SK-N-SH (cell line): ENCODE measurements at regions not wholly inside any gene's neighbourhood (a gene's known extent, or its start where the extent isn't known, plus 50 kb on each side); places are given as distances from the start of the nearest gene placed in this dataset.

Experiments
- CTCF ChIA-PET: fragments of 300-600, 350-600 bp; formaldehyde crosslinking; extraction: SDS; loops from one replicate; lab custom pipeline; 2021; lab: Yijun Ruan, JAX
- POLR2A ChIA-PET: fragments of 350-600 bp; sonication (Branson Sonifier 250); formaldehyde crosslinking; extraction: SDS; loops from one replicate; lab custom pipeline; 2020; ENCODE audit warnings: antibody characterized with exemption, inconsistent platforms; lab: Yijun Ruan, JAX
- DNase-seq: peaks from one replicate; pipeline ENCODE4 v3.0.0; 2012
- H2AFZ ChIP-seq: fragments of 200-600 bp; sonication (generic); 2 replicates; pipeline ENCODE4 v1.8.1; 2016; ENCODE audit warnings: antibody characterized with exemption, mild to moderate bottlenecking, low read depth
- H3F3A ChIP-seq: fragments of 200-600 bp; sonication (generic); replicated peaks from 2 replicates; pipeline ENCODE3; 2016; ENCODE audit warnings: antibody characterized with exemption, mild to moderate bottlenecking; ENCODE audit not compliant: insufficient read depth
- H3K27ac ChIP-seq, 2 experiments: fragments of 200-500 bp in 1 of 2; fragments of 200-600 bp in 1 of 2; sonication (Bioruptor generic) in 1 of 2; sonication (generic), shearing (Covaris generic) in 1 of 2; 2 replicates each; pipeline versions ENCODE4 v1.5.1 to v1.6.1; 2014 to 2016; ENCODE audit warnings: low read depth in 2 of 2, inconsistent platforms in 1 of 2, low read length in 1 of 2, mild to moderate bottlenecking in 1 of 2, mixed read lengths in 1 of 2
- H3K27me3 ChIP-seq: fragments of 200-600 bp; sonication (generic), shearing (Covaris generic); 2 replicates; pipeline ENCODE4 v1.6.1; 2016; ENCODE audit warnings: mixed run types; ENCODE audit not compliant: insufficient read depth
- H3K36me3 ChIP-seq, 2 experiments: fragments of 200-500 bp in 1 of 2; fragments of 200-600 bp in 1 of 2; sonication (Bioruptor generic) in 1 of 2; sonication (generic) in 1 of 2; replicated peaks in 1 of 2; 2 replicates each; pipeline versions ENCODE3 to v1.5.1; 2014 to 2016; ENCODE audit warnings: low read length in 1 of 2, mild to moderate bottlenecking in 1 of 2; ENCODE audit not compliant: insufficient read depth in 2 of 2, control insufficient read depth in 1 of 2
- H3K4me1 ChIP-seq, 2 experiments: fragments of 200-500 bp in 1 of 2; fragments of 200-600 bp in 1 of 2; sonication (Bioruptor generic) in 1 of 2; sonication (generic), shearing (Covaris generic) in 1 of 2; 2 replicates each; pipeline versions ENCODE4 v1.5.1 to v1.6.1; 2014 to 2016; ENCODE audit warnings: low read depth in 1 of 2, low read length in 1 of 2, mixed run types in 1 of 2; ENCODE audit not compliant: insufficient read depth in 2 of 2, control insufficient read depth in 1 of 2
- H3K4me2 ChIP-seq: fragments of 200-600 bp; sonication (generic), shearing (Covaris generic); 2 replicates; pipeline ENCODE4 v1.6.1; 2017; ENCODE audit warnings: mixed run types
- H3K4me3 ChIP-seq, 2 experiments: fragments of 200-500 bp in 1 of 2; fragments of 200-600 bp in 1 of 2; sonication (Bioruptor generic) in 1 of 2; sonication (generic), shearing (Covaris generic) in 1 of 2; 2 replicates each; pipeline versions ENCODE4 v1.5.1 to v1.8.1; 2014 to 2016; ENCODE audit warnings: low read depth in 2 of 2, inconsistent platforms in 1 of 2, low read length in 1 of 2, mild to moderate bottlenecking in 1 of 2, mixed read lengths in 1 of 2, moderate library complexity in 1 of 2
- H3K79me2 ChIP-seq: fragments of 200-600 bp; sonication (generic); 2 replicates; pipeline ENCODE4 v1.8.1; 2017; ENCODE audit warnings: mild to moderate bottlenecking; ENCODE audit not compliant: insufficient read depth
- H3K9ac ChIP-seq: fragments of 200-600 bp; sonication (generic); 2 replicates; pipeline ENCODE4 v1.6.1; 2017; ENCODE audit warnings: mixed run types
- H3K9me2 ChIP-seq: fragments of 200-600 bp; sonication (generic); 2 replicates; pipeline ENCODE4 v1.6.1; 2017; ENCODE audit warnings: mixed run types
- H3K9me3 ChIP-seq: fragments of 200-600 bp; sonication (generic); 2 replicates; pipeline ENCODE4 v1.6.1; 2017; ENCODE audit warnings: mixed run types, mild to moderate bottlenecking, moderate library complexity
- H4K20me1 ChIP-seq: fragments of 200-600 bp; sonication (generic); 2 replicates; pipeline ENCODE4 v1.6.1; 2017; ENCODE audit warnings: mild to moderate bottlenecking, mixed run types; ENCODE audit not compliant: insufficient read depth
- CTCF ChIP-seq: fragments of 200-600 bp; sonication (generic); IDR thresholded peaks from 2 replicates; pipeline ENCODE4 v1.6.1; 2017; ENCODE audit warnings: antibody characterized with exemption, mild to moderate bottlenecking, moderate library complexity
- EZH2phosphoT487 ChIP-seq: fragments of 200-600 bp; sonication (generic); IDR thresholded peaks from 2 replicates; pipeline ENCODE4 v1.6.1; 2017; ENCODE audit warnings: low read depth, mixed run types, mild to moderate bottlenecking, antibody characterized with exemption, moderate library complexity, borderline replicate concordance
- FOSL2 ChIP-seq: IDR thresholded peaks from 2 replicates; pipeline ENCODE4 v1.4.0; 2012; ENCODE audit warnings: low read depth, mild to moderate bottlenecking, moderate library complexity, borderline replicate concordance
- FOXJ3 ChIP-seq: sonication (generic); formaldehyde crosslinking; IDR thresholded peaks from 2 replicates; pipeline ENCODE4 v1.5.1; 2020; ENCODE audit warnings: mild to moderate bottlenecking, missing genetic modification reagents
- GATA2 ChIP-seq: sonication (generic); formaldehyde crosslinking; IDR thresholded peaks from 2 replicates; pipeline ENCODE4 v1.5.0; 2020; ENCODE audit warnings: mild to moderate bottlenecking, missing genetic modification reagents
- JUND ChIP-seq: IDR thresholded peaks from 2 replicates; pipeline ENCODE4 v1.4.0; 2012
- MAX ChIP-seq: IDR thresholded peaks from 2 replicates; pipeline ENCODE4 v1.4.0; 2012; ENCODE audit warnings: low read depth
- MEF2A ChIP-seq: IDR thresholded peaks from 2 replicates; pipeline ENCODE4 v1.4.0; 2012; ENCODE audit warnings: low read depth, borderline replicate concordance
- MXI1 ChIP-seq: IDR thresholded peaks from 2 replicates; pipeline ENCODE4 v1.6.1; 2012; ENCODE audit warnings: mild to moderate bottlenecking, low read depth, low read length, improper control_type of control experiment
- NRF1 ChIP-seq: IDR thresholded peaks from 2 replicates; pipeline ENCODE4 v1.6.1; 2012; ENCODE audit warnings: low read depth, mild to moderate bottlenecking, low read length
- RFX5 ChIP-seq: IDR thresholded peaks from 2 replicates; pipeline ENCODE4 v1.6.1; 2012; ENCODE audit warnings: mild to moderate bottlenecking, improper control_type of control experiment, low read length
- TEAD4 ChIP-seq: IDR thresholded peaks from 2 replicates; pipeline ENCODE4 v1.4.0; 2012; ENCODE audit warnings: mild to moderate bottlenecking, borderline replicate concordance; ENCODE audit not compliant: insufficient read depth
- USF2 ChIP-seq: fragments of 150-350 bp; IDR thresholded peaks from 2 replicates; pipeline ENCODE4 v1.6.1; 2017; ENCODE audit warnings: antibody characterized with exemption, low read length, low read depth, borderline replicate concordance
- YY1 ChIP-seq: IDR thresholded peaks from 2 replicates; pipeline ENCODE4 v1.4.0; 2012; ENCODE audit warnings: low read depth, mild to moderate bottlenecking
- WGBS: methylation state at CpG from one replicate; pipeline ENCODE4 v1.1.6; 2017; ENCODE audit warnings: low lambda C conversion rate; 5-methylcytosine and 5-hydroxymethylcytosine counted together
- TF ChIP-seq, protein P1 (sequence below): IDR thresholded peaks from 2 replicates; pipeline ENCODE4 v1.4.0; 2012; ENCODE audit warnings: low read depth, borderline replicate concordance
- TF ChIP-seq, protein P2 (sequence below): fragments of 150-350 bp; IDR thresholded peaks from 2 replicates; pipeline ENCODE4 v1.6.1; 2016; ENCODE audit warnings: mild to moderate bottlenecking, low read depth, low read length

- TF ChIP-seq MEF2A (no peak), TEAD4 (no peak), JUND (no peak), FOSL2 (no peak), YY1 (no peak)
- TF ChIP-seq, protein P1, sequence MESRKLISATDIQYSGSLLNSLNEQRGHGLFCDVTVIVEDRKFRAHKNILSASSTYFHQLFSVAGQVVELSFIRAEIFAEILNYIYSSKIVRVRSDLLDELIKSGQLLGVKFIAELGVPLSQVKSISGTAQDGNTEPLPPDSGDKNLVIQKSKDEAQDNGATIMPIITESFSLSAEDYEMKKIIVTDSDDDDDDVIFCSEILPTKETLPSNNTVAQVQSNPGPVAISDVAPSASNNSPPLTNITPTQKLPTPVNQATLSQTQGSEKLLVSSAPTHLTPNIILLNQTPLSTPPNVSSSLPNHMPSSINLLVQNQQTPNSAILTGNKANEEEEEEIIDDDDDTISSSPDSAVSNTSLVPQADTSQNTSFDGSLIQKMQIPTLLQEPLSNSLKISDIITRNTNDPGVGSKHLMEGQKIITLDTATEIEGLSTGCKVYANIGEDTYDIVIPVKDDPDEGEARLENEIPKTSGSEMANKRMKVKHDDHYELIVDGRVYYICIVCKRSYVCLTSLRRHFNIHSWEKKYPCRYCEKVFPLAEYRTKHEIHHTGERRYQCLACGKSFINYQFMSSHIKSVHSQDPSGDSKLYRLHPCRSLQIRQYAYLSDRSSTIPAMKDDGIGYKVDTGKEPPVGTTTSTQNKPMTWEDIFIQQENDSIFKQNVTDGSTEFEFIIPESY, result no peak
Measured at GRCh38 chr4:33650036-33650435, 2594.3 kb downstream of the ARAP2 start (continued).

DNA sequence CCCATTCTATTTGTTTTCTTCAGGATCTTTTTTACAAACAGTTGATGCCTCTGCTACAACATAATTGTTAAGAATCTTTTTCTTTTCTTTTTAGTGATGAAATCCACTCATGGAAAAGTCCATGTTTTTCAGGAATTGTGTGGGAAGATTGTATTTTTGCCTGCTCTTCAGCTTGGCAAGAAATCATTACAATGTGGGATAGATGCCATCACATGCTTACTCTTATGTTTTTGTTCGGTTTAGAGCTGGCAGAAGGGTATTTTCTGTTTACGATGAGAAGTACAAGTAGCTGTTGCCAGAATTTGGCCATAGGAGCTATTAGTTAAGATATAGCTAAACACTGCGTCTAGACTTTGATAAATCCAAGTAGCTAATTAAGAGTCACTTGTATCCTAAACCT lies 2585.3 kb downstream of the ARAP2 start:
- Histone ChIP-seq H3K4me2 (no peak overlapping the region), H3K36me3 (no peaks in the 10 kb centered on the region), H3K27ac (no peak overlapping the region), H3K79me2 (no peaks in the 10 kb centered on the region), H3K9ac (no peak overlapping the region), H4K20me1 (no peaks in the 10 kb centered on the region), H3K9me2 (no peaks in the 10 kb centered on the region), H3F3A (no peaks in the 10 kb centered on the region), H3K9me3 (no peaks in the 10 kb centered on the region), H2AFZ (no peak overlapping the region), H3K4me1 (no peaks in the 10 kb centered on the region), H3K4me3 (no peak overlapping the region), H3K27me3 (no peaks in the 10 kb centered on the region)
- TF ChIP-seq NRF1 (no peak), CTCF (no peak), MAX (no peak)
- no peak for DNase-seq
- 36% methylated on average over 3 of the region's 3 CpGs for WGBS
- ChIA-PET CTCF (interaction anchor here (2.4 kb wide), 1 partner anchor 9 kb away, joined by 11 read pairs; no protein-coding TSS in a partner anchor), POLR2A (no interaction called here)

DNA sequence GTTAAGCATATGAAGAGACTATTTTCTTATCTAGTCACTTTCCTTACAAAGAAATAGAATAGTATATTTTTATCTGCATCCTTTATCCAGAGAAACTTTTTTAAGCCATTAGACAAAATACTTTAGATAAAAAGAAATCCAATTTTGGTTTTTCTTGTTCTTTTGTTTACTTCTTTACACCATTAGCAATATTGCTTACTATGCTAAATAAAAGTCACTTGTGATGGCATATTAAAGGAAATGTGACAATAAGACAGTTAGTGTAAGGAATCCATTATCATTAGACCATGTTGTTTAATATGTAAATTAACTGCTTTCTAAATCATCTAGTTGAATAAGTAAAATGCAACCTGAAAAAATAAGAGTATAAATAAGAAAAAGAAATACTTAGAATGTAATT lies 2582.7 kb downstream of the ARAP2 start:
- Histone ChIP-seq H3F3A (no peaks in the 10 kb centered on the region), H3K36me3 (no peaks in the 10 kb centered on the region), H3K4me3 (no peak overlapping the region), H2AFZ (no peak overlapping the region), H3K9me3 (no peaks in the 10 kb centered on the region), H4K20me1 (no peaks in the 10 kb centered on the region), H3K9ac (no peak overlapping the region), H3K9me2 (no peaks in the 10 kb centered on the region), H3K4me1 (no peaks in the 10 kb centered on the region), H3K27me3 (no peaks in the 10 kb centered on the region), H3K4me2 (no peak overlapping the region), H3K79me2 (no peaks in the 10 kb centered on the region), H3K27ac (no peak overlapping the region)
- CTCF ChIA-PET, result no interaction called here
- no peak for DNase-seq
- POLR2A ChIA-PET, result no interaction called here
- TF ChIP-seq RFX5 (no peak), FOSL2 (no peak), GATA2 (CRISPR knock-in tag) (no peak), USF2 (no peak), MXI1 (no peak), MAX (no peak), TEAD4 (no peak), NRF1 (no peak), EZH2phosphoT487 (no peak), CTCF (no peak), JUND (no peak), FOXJ3 (CRISPR knock-in tag) (no peak)
- TF ChIP-seq, protein P2, sequence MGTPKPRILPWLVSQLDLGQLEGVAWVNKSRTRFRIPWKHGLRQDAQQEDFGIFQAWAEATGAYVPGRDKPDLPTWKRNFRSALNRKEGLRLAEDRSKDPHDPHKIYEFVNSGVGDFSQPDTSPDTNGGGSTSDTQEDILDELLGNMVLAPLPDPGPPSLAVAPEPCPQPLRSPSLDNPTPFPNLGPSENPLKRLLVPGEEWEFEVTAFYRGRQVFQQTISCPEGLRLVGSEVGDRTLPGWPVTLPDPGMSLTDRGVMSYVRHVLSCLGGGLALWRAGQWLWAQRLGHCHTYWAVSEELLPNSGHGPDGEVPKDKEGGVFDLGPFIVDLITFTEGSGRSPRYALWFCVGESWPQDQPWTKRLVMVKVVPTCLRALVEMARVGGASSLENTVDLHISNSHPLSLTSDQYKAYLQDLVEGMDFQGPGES, result no peak
